Hematopoietic multipotent progenitor cell treated with erythropoietin and hydrocortisone succinate and interleukin-3 and kit ligand, for 8 days (in vitro differentiated cells): ENCODE measurements at regions not wholly inside any gene's neighbourhood (a gene's known extent, or its start where the extent isn't known, plus 50 kb on each side); places are given as distances from the start of the nearest gene placed in this dataset.

ENCODE experiments used
- DNase-seq: peaks from one replicate; pipeline ENCODE4 v3.0.0-alpha.2; 2015

DNA sequence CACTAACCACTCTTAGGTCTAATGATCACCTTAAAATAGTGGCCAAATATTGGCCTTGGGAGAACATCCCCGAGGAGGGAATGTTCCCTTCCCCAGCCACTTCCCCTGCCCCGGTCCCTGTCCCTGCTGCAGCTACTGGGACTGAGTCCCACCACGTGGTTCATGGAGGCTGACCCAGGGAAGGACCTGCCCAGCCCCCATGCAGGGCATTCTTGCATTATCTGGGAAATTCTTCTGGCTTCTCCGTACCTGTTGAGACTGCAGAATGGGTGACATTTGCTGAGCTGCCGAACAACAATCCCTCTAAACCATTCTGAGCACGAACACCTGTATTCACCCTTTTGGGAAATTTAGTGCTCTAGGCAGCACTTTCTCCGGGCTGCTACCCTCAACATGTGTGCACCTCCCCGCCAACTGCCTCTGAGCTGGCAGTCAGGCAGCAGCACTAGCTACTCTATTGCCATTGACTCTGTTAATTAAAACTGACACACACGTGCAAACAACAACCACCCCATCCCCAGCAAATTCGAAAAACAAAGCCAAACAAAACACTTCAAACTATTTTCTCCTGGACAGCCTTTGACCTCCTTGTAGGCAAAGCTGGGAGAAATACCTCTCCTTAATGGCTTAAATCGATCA is 567.4 kb upstream of the MKI67 start:
- no peak for DNase-seq

- no peak for DNase-seq
These were observed 568.1 kb upstream of the MKI67 start for GRCh38 chr10:128694168-128694850.

DNA sequence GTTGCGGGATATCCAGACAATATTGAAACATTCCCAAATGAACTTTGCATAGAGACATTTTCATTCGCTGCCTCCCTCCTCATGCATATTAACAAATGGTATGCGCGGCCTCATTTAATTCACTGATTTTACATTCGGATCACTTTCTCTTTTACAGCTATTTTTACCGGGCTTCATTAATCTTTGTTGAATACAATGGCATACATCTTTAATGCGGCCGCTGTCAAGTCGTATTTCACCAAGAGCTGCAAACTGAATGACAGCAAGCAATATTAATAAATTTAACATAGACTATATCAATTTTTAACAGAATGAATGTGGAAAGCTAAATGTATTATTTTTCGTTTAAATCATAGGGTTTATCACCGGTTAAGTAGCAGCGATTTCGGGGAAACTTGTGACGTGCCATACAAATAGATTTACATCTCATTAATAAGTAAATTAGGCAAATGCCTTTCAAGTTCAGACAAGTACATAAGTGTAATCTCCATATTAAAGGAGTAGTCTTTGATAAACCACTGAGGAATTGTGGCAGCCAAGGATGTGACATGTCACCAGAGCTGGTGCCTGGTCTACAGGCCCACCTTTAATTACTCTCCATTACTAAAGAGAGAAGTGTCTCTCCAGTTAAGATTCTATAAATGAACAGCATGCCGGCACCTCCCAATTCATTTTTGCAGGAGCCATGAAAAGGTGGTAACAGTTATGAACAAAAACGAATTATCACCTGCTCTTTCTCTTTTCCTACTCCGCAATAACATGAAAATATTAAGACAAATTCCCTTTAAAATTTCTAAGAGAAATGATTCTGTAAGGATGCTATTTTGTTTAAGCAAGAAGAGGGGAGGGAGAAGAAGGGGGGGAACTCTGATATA is 568.9 kb upstream of the MKI67 start:
- no peak for DNase-seq

DNA sequence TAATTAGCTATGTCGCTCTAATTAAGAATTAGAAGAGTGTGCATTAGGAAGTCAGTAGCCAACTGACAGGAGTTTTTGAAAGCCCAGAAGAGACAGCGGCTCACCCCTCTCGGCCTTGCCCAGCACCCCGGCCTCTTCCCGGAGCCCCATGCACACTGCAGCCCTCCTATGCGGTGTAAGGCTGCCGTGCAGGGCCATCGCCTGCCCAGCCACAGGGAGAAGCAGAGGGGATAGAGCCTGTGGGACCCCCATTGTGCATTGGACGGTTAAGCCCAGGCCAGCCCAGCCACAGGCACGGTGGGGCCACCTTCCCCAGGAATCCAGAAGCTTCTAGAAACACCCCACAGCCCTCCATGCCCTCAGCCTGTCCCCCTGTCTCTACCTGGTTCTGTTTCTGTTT is 569.7 kb upstream of the MKI67 start:
- no peak for DNase-seq

GRCh38 chr10:128697437-128697836 is 571.2 kb upstream of the MKI67 start:
- DNase-seq, result no peak

- no peak for DNase-seq
These were observed 575.2 kb upstream of the MKI67 start for GRCh38 chr10:128701381-128701780.

- no peak for DNase-seq
These were observed 575.6 kb upstream of the MKI67 start for GRCh38 chr10:128701837-128702236.

GRCh38 chr10:128704716-128705115 is 578.5 kb upstream of the MKI67 start:
- no peak for DNase-seq

DNA sequence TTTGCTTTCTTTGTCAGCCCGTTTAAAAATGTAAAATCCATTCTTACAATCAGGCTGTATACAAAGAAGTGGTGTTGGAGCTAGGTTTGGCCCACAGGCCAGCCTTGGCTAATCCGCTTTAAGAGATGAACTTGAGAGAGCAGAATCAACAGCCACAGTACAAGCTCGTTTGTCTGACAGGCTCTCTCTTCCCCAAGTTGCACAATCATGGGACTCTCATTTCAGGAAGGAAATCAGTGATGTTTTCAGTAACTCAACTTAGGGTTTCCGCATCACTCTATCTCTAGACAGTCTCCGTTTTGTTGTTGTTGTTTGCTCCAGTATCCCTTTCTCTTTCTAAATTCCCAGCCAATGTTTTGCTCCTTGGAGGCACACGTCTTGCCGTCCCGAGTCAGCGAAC is 582.0 kb upstream of the MKI67 start:
- DNase-seq, result no peak

- DNase-seq, result no peak
These were observed 583.5 kb upstream of the MKI67 start for GRCh38 chr10:128709686-128710085.

DNA sequence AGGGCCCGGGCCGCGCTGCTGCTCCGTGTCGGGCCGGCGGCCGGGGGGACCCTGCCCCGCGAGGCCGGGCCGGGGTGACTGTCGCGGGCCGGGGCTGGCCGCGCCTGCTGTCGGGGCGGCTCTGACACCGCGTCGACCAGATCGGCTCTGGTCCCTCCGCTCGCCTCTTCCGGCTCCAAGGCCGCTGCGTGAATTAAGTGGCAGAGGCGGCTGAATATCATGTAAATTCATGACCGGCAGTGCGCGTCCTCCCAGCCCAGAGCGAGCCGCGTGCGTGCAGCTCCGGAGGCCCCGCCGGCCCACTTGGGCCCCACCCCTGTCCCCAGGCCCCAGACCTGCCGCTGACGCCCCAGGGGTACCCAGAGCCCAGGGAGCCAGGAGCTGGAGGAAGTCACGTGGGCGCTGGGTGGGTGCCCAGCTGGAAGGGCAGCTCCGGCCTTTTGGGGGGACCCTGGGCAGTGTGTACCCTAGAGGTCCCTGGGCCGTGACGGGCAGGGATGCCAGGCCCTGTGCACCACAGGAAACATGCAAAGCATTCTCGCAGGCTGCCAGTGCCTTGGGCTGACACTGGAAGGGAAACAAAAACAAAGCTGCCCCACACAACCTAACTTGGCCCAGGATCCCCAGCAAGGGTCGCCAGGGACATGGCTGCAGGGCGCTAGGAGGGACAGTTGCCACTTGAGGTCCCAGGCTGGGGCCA is 584.0 kb upstream of the MKI67 start:
- no peak for DNase-seq

DNA sequence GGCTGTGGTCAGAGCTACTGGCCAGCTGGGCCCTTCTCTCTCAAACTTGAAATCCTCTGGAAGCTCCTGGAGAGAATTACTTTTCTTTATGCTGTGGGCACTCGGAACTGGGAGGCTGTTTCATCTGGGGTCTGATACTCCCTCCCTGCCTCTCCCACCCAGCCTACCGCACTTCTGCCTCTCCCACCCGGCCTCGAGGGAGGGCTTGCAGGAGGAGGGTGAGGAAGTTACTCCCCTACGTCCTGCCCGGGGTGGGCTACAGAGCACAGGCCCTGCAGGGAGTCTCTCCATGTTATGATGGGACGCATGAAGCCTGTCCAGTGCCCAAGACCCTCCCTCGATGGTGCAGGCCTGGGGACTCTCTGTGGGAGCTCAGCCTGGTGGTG is 584.6 kb upstream of the MKI67 start:
- no peak for DNase-seq

GRCh38 chr10:128711806-128712205 is 585.6 kb upstream of the MKI67 start:
- DNase-seq, result no peak

- no peak for DNase-seq
These were observed 586.6 kb upstream of the MKI67 start for GRCh38 chr10:128712661-128713400.

GRCh38 chr10:128713471-128713870 is 587.2 kb upstream of the MKI67 start:
- DNase-seq, result no peak

DNA sequence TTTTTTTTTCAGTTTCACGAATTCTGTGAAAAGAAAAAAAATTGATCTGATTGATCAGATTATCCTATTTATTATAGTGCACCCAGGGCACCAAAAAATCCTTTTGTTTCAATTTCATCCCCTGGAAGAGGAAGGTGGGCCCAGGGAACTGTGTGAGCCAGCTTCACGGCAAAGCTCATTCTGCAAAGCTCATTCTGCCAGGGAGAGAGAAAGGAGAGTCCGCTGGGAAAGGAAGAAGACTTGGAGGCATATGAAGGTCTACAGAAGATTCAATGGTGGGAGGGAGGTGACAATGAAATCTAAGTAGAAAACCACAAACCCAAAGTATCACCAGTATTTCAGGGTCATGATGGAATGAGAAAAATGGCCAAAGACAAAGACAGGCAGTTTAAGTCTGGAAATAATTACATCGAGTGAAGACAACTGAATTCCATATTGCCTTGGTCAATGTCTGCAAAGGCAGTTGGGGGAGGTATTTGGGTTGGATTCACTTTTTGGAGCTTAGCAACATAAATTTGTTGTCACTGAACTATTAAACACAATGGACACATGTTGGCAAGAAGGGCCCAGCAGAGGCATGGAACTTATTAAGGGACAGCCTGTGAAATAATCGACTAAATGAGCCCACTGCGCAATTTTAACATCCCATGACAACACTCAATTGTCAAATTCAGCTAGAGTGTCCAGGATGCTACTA is 587.8 kb upstream of the MKI67 start:
- no peak for DNase-seq

DNA sequence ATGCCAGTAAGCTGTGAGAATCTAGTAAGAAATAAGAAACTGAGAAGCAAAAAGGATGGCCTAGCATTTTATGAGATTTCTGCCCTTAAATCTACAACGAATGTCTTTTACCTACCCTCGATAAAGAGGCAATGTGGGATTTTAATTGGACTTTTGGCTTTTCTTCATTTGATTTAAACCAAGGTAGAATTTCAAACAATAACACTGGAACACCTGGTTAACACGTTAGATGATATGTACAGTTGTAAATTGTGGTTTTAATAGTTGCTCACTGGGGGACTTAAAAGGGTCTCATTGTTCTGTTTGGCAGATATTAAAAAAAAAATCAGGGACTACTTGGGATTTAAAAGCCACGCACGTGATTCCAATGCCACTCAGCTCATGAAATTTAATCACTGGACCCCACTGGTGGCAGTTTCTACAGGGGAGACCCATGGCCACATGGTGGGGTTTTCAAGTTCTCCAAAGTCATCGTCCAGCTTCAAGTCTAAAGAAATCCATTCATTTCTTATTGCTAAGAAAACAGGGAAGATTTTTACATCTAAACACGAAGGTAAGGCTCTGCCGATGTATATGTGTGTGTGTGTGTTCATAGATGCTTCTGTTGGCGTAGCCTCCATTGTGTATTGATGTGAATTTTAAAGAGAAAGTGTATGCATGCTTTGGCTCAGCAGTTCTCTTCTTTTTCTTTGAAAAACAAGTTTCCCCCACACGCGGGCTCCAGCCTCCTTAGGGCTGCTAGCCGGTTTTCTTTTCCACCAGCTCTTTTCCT is 588.6 kb upstream of the MKI67 start:
- DNase-seq, result no peak

DNA sequence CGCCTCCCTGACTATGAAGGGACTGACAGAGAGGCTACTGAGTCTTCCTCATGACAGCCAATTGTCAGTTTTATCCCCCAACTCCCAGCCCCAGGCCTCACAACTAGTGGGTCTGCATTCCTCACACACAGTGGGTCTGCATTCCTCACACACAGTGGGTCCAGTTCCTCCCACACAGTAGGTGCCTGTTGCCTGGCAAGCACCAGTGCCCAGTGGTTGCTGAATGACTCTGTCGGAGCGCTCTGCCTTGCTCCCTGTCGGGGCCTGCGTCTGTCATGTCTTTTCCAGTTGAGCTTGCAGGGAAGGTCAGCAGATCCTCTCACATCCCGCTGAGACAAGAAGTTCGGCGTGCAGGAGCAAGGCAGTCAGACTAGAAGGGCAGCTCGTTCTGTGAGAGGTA is 590.0 kb upstream of the MKI67 start:
- no peak for DNase-seq

GRCh38 chr10:128721963-128722445 is 595.8 kb upstream of the MKI67 start:
- no peak for DNase-seq

- DNase-seq, result no peak
These were observed 596.7 kb upstream of the MKI67 start for GRCh38 chr10:128722947-128723346.

GRCh38 chr10:128723631-128724205 is 597.5 kb upstream of the MKI67 start:
- no peak for DNase-seq
